GM19438 (cell line): ENCODE measurements at regions not wholly inside any gene's neighbourhood (a gene's known extent, or its start where the extent isn't known, plus 50 kb on each side); places are given as distances from the start of the nearest gene placed in this dataset.
A peak's percentile ranks its signal among the peaks of the same experiment; 100 is the strongest.

ENCODE experiments used
- ATAC-seq: cut with Tn5 transposase; IDR thresholded peaks from one replicate; pipeline ENCODE4 v1.9.1; 2021; ENCODE audit warnings: low read depth; ENCODE audit not compliant: unreplicated experiment

DNA sequence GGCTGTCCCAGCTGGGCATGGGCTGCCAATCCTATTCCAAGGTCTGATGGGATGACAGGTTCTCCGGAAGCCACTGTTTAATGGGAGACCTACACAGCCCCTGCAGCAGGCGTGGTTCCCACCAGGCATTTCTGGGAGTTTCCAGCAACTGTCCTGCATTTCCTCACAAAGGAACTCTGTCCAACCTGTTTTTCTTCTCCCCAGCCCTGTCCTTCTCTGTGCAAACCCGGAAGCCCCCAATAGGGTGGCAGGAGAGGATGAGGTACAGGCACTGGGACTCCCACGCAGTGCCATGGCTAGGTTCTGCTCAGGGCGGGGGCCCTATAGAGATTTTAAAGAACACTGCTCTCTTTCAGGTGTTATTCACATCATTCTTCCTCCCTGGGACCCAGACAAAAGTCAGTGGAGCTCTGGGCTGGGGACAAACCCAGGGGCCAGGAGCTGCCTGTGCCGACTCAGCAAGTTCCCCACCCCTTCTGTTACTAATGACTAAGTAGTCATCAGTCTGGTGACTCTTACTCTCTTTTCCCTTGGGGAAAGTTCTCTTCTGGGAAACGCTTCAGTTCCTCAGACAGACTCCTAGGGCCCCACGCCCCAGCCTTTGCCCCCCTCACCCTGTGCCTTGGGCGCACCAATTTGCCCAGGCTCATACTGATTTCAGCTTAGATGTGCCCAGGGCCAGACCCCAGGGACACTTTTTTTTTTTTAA, 97.7 kb downstream of the CD47 start:
- no peak for ATAC-seq

DNA sequence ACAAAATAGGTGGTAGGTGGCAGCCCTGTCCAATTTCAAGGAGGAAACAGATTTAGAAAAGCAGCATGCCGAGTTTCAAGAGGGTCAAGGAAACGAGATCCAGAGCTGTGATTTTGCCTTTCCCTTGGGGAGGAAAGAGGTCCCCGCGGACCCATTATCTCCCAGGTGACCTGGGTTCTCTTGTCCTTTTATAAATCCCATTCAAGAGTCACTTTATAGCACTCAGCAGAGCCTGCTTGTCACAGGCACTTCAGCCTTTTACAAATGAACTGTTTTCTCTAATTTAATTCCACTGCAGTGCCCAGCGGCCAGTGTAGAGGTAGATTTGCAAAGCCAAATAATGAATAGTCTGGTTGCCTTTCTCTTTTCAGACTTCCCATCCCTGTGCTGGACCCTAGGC, 99.9 kb downstream of the CD47 start:
- ATAC-seq: no peak

DNA sequence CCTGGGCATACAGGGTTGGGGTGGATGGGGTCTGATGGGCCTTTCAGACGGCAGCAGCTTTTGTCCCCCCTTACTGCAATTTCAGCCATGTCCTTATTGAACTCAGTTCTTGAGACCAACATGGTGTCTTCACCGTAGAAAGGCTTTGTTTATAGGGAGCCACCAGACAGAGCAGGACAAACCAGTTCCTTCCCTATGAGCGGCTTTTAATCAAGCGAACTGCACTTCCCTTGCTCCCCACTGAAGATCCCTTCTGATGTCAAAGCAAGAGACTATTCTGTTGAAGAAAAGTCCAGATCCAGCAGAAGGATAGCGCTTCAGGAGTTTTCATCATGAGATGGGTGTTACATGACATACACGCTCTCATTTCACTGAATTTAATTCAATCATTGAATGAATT, 100.4 kb downstream of the CD47 start:
- ATAC-seq: no peak

DNA sequence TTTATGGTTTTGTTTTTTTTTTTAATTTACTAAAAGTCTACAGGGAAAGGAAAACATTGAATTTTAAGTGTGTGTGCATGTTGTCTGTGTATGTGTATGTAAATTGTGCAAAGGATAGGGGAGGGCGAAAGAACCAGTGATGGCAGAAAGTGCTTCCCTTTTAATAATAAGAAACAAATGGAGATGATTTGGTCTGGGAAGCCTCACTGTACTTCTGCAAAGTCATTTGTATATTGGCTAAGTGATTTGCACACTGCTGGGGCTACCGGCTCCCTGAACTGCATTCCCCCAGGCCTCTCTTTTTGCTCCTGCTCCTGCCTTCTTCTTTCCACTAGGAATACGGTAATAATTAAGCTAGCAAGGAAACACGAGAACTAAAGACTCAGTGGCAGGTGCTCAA, 101.2 kb downstream of the CD47 start:
- no peak for ATAC-seq

DNA sequence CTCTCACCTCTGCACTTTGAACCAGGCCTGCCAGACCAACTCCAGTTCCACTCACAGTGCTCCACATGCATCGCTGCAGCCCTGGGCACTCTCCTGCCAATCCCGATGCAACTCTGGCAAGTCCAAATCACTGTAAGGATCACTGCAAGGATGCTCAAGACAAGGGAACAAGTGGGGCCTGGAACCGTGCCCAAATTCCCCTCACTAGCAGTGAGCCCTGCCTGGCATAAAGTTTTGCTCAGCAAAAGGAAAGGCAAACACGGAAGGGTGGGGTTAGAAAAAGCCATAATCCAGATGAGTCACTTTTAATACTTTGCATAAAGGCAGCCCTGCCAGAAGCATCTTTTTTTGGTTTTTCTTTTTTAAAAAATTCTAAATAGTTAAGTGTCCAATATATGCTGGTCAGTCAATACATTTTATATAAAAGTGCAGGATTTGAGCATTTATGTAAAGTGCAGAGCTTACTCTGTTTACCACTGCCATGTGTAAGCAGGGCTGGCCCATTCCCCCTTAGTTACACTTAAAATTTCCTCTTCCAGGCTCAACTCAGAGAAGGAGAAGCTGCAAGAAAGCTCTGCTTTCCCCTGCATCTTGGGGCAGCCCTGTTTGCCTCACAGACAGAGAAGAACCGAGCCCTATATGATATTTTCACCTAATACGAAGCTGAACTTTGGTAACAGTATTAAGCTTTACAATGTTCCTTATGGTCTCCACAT, 102.2 kb downstream of the CD47 start:
- ATAC-seq: no peak

DNA sequence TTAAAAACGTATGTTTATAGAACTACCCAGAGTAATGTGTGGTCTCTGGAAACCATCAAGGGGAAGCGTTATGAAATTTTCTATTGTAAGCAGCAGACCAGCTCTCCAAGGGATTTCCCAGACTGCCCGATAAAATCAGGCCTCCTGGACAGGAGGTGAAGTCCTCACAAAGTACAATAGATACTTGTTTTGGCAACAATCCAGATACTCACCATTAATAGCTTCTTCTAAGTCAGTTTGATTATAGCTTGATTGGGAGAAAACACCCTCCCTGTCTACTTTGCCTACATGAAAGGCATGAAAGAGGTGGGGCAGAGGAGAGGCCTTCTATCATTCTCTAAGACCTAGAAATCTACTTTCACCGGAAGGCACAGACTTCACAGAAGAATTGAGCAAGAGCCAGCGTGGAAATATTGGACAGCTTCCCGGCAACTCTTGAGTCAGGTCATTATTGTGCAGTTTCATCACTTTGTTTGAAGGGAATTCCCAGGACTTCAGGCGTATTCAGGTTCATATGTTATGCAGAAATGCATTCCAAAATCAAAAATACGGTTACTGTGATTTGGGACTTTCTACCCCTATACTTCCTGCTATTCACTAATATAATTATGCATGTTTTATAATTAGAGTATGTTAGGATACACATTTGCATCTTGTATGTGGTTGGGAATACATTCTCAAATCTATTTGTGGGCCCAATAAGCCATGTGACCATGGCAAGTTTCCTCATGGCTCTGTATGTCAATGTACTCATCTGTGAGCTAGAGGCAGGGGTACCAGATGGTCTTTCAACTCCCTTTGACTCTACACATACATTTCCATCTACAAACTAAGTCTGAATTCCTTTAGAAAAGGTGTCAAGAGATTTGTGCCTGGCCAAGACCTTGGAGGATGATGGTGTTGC, 103.5 kb downstream of the CD47 start:
- ATAC-seq: no peak

DNA sequence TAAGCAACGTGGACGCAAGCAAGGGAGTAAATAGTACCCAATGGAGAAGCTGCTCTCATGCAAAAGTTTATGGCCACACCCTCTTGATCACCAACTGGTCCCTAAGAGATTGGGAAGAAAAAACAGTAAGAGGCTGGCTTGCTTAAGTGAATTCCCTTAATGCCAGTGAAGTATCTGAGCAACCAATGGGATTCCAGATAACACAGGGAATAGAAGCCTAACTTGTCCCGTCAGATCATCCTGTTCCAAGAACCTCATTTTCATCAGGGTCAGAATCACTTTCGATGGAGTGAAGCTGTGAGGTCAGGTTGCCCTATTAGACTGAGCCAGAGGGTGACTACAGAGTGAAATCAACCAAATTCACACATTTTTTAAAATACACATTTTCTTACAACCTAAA, 104.3 kb downstream of the CD47 start:
- no peak for ATAC-seq

DNA sequence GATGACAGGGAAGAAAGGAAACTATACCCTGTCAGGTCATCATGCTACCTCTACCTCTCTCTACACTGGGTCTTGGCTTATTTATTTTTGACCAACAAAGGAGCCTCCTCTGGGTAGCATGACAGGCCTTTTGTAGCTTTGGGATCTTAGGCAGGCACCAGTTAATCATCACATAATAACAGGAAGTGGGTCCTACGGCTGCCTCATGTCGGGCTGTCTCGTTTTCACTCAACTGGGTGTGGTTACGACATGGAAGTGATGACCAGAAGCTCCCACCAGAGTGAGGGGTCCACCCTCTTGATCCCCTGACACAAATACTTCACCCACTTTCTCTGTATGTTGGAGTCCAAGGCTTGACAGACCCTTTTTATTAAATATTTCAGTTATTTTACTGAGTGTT, 105.3 kb downstream of the CD47 start:
- peak; percentile 100 for ATAC-seq

DNA sequence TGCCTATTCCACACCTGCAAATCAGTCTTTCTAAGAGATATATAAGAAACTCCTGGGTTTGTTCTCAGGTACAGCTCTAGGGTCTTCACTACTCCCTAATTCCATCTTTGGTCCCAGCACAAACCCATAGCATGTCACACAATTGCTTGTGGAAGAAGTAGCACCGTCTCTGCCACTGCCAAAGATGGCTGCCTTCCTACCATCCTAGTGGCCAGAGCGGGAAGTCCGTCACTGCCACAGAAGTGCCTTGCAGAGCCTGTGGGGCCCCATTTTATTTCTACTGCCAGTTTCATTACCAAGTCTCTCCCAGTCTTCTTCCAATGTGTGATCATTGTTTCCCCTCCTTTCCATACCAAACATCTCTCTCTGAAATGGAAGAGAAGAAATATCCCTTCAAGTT, 107.6 kb downstream of the CD47 start:
- no peak for ATAC-seq

DNA sequence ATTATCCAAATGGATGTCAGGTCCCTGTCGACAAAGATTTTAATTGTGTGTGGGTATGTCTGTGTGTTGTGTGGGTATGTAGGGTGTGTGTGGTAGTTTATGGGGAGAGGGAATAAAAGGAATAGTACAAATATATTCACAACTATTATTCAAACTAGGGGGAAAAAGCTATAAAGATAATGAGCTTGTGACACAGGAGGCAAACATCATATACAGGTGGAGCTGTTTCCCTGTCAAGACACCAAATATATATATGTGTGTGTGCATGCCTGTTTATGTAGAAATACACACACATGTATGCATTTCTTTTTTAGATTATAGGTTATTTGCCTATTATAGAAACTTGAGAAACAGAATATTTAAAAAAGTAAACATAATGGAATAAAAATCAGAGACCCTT, 108.7 kb downstream of the CD47 start:
- ATAC-seq: no peak

DNA sequence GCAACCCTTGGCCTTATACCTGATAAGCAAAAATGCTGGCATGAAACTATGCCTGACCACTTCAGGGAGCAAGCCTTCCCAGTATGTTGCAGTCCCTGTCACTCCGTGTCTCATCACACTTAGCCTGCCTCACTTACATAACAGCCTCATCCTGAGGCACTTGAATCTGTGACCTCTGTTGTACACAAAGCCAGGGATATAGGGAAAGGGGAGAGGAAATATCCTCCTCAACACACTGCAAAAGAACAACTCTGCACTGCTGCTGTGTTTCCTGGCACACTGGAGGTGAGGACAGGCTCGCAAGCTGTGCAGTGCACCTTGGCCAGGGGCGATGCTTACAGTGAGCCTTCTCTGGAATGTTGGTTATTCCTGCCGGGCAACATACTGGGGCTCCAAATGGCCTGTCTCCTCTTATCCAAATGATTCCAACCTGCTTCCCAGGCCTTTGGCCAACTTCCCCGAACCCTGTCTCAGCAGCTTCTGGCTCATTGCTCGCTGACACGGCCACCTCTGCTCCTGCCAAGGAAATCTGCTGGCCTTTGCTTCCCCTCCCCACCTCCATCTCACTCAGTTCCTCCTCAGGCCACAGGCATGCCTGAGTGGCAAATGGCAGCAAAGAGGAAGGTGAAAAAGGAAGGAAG, 109.2 kb downstream of the CD47 start:
- no peak for ATAC-seq

DNA sequence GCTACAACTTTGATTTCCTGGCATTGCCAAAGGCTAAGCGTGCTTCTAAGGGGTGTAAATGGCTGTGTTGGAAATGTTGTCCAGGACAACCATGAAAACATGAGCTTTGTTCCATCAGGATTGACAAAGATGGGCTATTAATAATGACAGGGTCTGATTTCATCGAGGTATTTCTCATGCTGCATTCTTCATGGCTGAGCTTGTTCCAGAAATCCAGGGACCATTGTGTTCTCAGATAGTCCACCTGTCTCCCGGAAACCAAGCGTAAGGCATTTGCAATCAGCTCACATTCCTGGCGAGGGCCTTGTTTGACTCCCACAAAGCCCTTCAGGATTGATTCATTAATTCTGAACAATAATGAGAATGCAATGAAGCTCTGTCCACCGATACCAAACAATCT, 111.3 kb downstream of the CD47 start:
- ATAC-seq: no peak

DNA sequence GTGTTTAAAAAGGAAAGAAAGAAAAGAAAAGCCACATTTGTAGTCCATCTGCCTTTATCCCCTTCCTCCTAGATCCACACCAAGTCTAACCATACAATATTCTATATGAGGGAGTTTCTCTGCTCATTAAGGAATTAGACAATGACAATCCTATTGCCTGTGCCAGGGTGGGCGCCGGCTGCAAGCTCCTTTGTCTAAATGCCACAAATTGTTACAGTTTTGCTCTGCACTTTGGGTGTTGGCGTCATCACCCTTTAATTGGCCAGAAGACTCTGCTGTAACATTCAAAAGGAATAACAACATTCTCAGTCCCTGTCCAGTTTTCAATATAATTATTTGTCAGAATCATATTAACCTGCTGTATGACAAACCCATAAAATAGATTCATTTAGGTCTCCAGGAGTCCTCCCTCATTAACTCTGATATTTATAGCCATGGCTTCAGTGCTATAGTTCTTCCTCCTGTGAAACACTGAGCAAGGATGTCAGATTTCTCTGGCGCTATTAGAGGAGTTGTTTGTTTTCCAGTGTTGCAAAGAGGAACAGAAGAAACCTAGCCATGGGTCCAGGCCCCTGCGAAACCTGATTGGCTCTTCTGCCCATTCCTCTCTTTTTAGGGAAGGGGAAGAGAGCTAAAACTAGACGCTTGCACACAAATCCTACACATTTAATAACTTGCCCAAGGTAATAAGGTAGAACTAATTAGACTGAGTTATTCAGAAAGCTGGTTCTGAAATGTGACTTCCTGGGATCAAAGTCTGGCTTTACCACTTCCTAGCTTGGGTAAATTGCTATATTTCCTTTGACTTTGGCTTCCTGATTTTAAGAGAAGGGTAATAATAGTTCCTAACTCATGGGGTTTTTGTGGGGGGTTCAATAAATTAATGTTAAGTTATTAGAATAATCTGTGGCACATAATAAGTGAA, 112.4 kb downstream of the CD47 start:
- no peak for ATAC-seq

DNA sequence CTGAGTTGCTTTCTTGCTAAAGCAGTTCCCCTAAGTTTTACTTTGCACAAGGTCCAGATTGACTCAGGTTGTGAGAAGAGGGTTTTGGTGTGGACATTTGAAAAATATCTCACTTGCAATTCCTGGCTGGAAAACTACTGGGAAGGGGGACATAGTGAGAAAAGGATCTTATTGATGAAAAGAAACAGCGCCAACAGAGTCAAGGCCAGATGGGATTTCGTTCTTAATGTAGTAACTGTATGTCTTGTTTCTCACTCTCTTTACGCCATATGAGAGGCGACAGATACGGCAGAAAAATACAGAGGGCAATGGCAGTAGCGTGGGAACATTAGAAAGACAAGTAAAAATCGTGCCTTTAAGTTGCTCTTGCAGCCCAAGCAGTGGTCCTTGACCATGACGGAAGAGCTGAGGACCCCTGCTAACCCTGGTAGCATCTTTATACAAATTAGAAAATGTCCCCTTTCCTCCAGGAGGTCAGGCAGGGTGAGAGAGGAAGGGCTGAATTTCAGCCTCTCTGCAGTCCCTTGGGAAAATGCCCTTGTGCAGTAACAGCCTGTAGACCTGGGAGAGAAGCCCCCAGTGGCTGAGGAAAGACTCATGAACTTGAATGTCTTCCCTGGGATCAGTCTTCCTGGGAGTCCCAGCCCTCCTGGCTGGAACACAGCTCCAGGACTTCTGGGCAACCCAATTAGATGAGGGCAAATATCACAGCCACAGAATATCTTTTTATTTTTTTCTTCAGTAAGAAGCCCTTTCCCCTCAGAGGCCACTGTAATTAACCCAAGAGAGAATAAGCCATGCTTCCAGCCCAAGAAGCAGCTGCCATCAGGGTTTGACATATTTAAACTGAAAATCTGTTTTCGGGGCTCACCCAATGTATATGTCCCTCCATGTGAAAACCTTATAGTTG, 113.4 kb downstream of the CD47 start:
- no peak for ATAC-seq

DNA sequence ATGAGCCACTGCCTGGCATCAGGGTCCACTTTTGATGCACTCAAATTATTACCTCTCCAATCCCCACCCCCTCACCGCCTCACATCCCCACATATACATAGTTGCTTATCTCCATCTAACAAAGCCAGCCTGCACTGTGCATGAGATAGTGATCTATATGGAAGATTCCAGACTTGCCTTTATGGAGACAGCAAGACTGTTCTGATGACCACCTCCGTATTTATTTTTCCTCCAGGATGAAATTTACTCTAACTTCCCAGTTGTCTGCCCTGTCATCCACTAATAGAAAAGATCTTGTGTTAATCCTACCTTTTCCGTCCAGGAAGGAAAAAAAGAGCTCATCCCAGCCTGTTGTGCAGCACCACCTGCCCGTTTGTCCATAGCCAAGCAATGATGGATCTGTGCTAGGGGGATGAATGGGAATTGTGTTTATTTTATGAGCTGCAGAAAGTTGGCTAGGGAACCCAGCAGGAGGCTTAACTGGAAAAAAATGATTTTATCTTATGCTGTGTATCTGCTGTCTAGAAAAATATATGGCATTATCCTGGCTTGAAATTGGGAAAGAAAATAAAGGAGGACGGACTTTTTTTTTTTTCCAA, 114.5 kb downstream of the CD47 start:
- ATAC-seq: no peak

DNA sequence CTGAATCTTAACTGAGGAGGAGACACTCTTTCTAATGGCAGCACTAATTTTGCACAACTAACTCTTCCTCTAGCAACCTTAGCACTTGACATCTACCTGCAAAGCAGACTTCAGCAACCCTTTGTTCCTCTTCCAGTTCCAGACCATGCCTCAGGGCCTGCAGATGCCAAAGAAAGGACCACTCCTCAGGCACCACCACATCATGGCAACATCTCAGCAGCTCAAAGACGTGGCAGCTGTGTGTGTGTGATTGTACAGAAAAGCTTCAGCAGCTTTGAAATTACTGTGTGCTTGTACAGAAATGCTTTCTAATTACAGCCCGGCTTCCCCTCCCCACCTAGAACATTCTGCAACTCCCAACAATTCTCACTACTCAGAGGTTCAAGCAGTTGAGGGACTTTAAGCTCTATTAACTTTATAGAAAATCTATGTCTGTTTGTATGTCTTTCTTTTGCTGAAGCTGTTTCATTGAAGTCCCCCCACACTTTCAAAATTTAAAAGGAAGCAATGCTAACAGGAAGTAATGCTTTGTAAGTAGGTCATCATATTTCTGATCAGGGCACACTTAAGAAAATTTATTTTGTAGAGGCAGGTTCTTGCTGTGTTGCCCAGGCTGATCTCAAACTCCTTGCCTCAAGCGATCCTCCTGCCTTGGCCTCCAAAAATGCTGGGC, 115.2 kb downstream of the CD47 start:
- ATAC-seq: no peak

DNA sequence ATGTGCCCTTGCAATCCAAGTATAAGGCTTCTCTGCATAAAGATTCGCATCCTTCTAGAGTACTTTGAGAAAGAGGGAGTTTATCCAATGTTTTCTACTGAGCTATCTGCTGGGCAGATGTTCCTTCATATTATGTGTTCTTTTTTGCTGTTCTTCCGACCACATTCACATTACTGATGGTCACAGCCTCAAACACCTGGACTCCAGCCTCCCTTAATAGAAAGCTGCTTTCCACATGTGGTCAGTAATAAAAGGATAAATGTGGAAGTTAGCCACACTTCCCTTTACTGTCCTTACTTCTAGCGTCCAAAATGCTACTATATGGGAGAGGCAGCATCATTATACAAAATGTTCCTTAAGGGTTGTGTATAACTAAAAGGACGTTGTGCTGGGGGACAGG, 116.9 kb downstream of the CD47 start:
- ATAC-seq: no peak

DNA sequence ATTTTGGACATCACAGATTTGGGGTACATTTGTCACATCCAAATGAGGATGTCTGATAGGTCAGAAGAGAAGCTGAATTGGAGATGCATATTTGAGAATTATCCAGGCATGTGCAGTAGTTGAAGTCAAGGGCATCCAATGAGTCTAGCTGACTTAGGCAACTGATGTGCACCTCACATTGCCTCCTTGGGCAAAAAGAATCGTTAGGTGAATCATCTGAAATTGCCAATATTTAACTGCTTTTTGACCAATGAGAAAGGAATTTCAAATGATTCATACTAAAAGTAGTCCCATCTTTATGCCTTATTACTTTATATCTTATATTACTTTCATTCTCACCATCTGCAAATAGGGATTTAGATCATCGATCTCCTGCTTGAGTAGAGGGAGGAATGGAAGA, 117.7 kb downstream of the CD47 start:
- ATAC-seq: no peak
